ENCODE measurements at regions not wholly inside any gene's neighbourhood (a gene's known extent, or its start where the extent isn't known, plus 50 kb on each side); places are given as distances from the start of the nearest gene placed in this dataset.

DNA sequence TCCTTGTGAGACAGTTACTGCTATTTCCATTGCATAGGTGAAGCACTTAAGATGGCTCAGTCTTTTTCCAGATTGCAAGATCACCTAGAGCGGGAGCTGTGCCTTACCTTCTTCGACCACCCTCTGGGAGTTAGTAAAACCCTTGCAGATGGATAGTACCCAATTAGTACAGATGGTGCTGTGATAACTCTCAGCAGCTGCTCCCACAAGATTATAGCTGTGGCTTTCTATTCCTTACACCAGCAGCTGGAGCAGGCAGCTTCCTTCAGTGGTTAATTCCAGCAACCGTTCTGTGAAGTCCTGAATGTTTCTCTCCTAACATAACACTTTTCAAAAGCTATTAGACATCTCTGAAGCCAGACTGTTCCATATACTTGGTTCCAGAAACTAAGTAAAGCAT, 796.8 kb downstream of the XPNPEP1 start:
- H4K8ac ChIP-seq (ENCODE audit: low read depth in 2 of 2, low read length in 2 of 2), result no peak overlapping the region
- H3K9me3 ChIP-seq (ENCODE audit: control insufficient read depth, insufficient read depth, low read length), result peaks cover under 1% of the 10 kb centered on the region; the same call in 1 of the 2 replicates
- BruUV-seq (replicated peaks), result no TSS peak
- in situ Hi-C loops (cut with MboI; ENCODE audit: low sequenced_read_pairs), result no loop called here
- no peak overlapping the region for H4K91ac ChIP-seq (ENCODE audit: insufficient read depth, low read depth, low read length)
- H3K36me3 ChIP-seq (ENCODE audit: control insufficient read depth, insufficient read depth, low read length), result no peaks in the 10 kb centered on the region
- H4K20me1 ChIP-seq (ENCODE audit: insufficient read depth, low read length), result no peaks in the 10 kb centered on the region
- no CpG with 5 or more reads among the region's 3 CpGs for WGBS, 2 experiments (ENCODE audit: extremely low coverage in 2 of 2, insufficient read length in 1 of 2)
- no peak for DNase-seq
- no peak overlapping the region for H2BK120ac ChIP-seq (ENCODE audit: low read depth, low read length)
- H2AK9ac ChIP-seq (replicated peaks; ENCODE audit: low read depth, low read length, poor library complexity), result no peak overlapping the region
- no peaks in the 10 kb centered on the region for H3K27me3 ChIP-seq (ENCODE audit: control insufficient read depth, insufficient read depth, low read length)
- H3K4me3 ChIP-seq (ENCODE audit: insufficient read depth, low read depth, low read length), result no peak overlapping the region
- dilution Hi-C loops (cut with HindIII; ENCODE audit: low sequenced_read_pairs, unreplicated experiment), result no loop called here
- H3K9me1 ChIP-seq (ENCODE audit: insufficient read depth, low read length), result no peaks in the 10 kb centered on the region
- H3K4me1 ChIP-seq (ENCODE audit: control insufficient read depth, insufficient read depth, low read length), result no peaks in the 10 kb centered on the region
- no peak overlapping the region for H3K4ac ChIP-seq (ENCODE audit: low read depth, low read length)
- H3K4me2 ChIP-seq (ENCODE audit: low read depth, low read length), result no peak overlapping the region
- no peak overlapping the region for H2AFZ ChIP-seq (replicated peaks; ENCODE audit: low read length, poor library complexity)
- CTCF ChIA-PET, result no interaction called here
- H2AK5ac ChIP-seq (ENCODE audit: low read depth, low read length), result no peak overlapping the region
- no peak overlapping the region for H3K27ac ChIP-seq (ENCODE audit: insufficient read depth, low read length)
- H3K23ac ChIP-seq (ENCODE audit: low read depth, low read length), result no peak overlapping the region
- H2BK5ac ChIP-seq (ENCODE audit: low read depth, low read length, poor library complexity, severe bottlenecking), result no peak overlapping the region
- no peak overlapping the region for H3K14ac ChIP-seq (replicated peaks; ENCODE audit: low read depth, low read length)
- POLR2A ChIA-PET (ENCODE audit: unreplicated experiment), result no interaction called here
- H3K79me1 ChIP-seq (ENCODE audit: low read depth in 1 of 2, low read length in 2 of 2), result no peaks in the 10 kb centered on the region
- no peak overlapping the region for H2BK20ac ChIP-seq (ENCODE audit: low read depth, low read length)
- intact Hi-C loops (cut with micrococcal nuclease), result no loop called here
- TF ChIP-seq CHD1 (IDR thresholded peaks at IDR 0.05; ENCODE audit: low read depth, low read length), result no peak
- no peak for TF ChIP-seq MAFK (IDR thresholded peaks at IDR 0.05; ENCODE audit: low read depth, low read length)
- no peak for TF ChIP-seq CEBPB (IDR thresholded peaks at IDR 0.05; ENCODE audit: low read depth, low read length)
- no peak for TF ChIP-seq SMC3 (IDR thresholded peaks at IDR 0.05; ENCODE audit: low read depth, low read length)
- TF ChIP-seq, protein P1, sequence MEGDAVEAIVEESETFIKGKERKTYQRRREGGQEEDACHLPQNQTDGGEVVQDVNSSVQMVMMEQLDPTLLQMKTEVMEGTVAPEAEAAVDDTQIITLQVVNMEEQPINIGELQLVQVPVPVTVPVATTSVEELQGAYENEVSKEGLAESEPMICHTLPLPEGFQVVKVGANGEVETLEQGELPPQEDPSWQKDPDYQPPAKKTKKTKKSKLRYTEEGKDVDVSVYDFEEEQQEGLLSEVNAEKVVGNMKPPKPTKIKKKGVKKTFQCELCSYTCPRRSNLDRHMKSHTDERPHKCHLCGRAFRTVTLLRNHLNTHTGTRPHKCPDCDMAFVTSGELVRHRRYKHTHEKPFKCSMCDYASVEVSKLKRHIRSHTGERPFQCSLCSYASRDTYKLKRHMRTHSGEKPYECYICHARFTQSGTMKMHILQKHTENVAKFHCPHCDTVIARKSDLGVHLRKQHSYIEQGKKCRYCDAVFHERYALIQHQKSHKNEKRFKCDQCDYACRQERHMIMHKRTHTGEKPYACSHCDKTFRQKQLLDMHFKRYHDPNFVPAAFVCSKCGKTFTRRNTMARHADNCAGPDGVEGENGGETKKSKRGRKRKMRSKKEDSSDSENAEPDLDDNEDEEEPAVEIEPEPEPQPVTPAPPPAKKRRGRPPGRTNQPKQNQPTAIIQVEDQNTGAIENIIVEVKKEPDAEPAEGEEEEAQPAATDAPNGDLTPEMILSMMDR (conservative IDR thresholded peaks at IDR 0.05; ENCODE audit: low read depth, low read length), result no peak
- TF ChIP-seq ELK1 (IDR thresholded peaks at IDR 0.05; ENCODE audit: borderline replicate concordance, low read depth, low read length), result no peak
- TF ChIP-seq MXI1 (IDR thresholded peaks at IDR 0.05; ENCODE audit: borderline replicate concordance, low read depth, low read length), result no peak
- TF ChIP-seq, protein P2, sequence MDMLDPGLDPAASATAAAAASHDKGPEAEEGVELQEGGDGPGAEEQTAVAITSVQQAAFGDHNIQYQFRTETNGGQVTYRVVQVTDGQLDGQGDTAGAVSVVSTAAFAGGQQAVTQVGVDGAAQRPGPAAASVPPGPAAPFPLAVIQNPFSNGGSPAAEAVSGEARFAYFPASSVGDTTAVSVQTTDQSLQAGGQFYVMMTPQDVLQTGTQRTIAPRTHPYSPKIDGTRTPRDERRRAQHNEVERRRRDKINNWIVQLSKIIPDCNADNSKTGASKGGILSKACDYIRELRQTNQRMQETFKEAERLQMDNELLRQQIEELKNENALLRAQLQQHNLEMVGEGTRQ (IDR thresholded peaks at IDR 0.05; ENCODE audit: low read depth, low read length), result no peak
- TF ChIP-seq RAD21 (IDR thresholded peaks at IDR 0.05; ENCODE audit: low read length), result no peak
- no peak for TF ChIP-seq FOS (IDR thresholded peaks at IDR 0.05; ENCODE audit: low read depth, low read length)
- TF ChIP-seq NFE2L2 (IDR thresholded peaks at IDR 0.05; ENCODE audit: low read depth, low read length), result no peak
- TF ChIP-seq POLR2A (IDR thresholded peaks at IDR 0.05; ENCODE audit: low read depth, low read length), result no peak
- no peak for TF ChIP-seq BHLHE40 (IDR thresholded peaks at IDR 0.05; ENCODE audit: low read depth, low read length)
- no peak for TF ChIP-seq RFX5 (IDR thresholded peaks at IDR 0.05; ENCODE audit: low read depth, low read length)
- TF ChIP-seq RCOR1 (IDR thresholded peaks at IDR 0.05; ENCODE audit: insufficient replicate concordance, low read length), result no peak
- no peak overlapping the region for H3K18ac ChIP-seq (ENCODE audit: low read depth, low read length)
- H3K9ac ChIP-seq (ENCODE audit: low read depth, low read length), result no peak overlapping the region
- H2BK15ac ChIP-seq (ENCODE audit: low read depth, low read length), result no peak overlapping the region
- H4K5ac ChIP-seq (ENCODE audit: low read depth, low read length), result no peak overlapping the region
- no peak for ATAC-seq (ENCODE audit: low read depth)
- no peak overlapping the region for H3K56ac ChIP-seq (ENCODE audit: extremely low read depth, insufficient read depth, low read length)

Measured in IMR-90 (cell line).